ENCODE measurements at regions not wholly inside any gene's neighbourhood (a gene's known extent, or its start where the extent isn't known, plus 50 kb on each side); places are given as distances from the start of the nearest gene placed in this dataset.

DNA sequence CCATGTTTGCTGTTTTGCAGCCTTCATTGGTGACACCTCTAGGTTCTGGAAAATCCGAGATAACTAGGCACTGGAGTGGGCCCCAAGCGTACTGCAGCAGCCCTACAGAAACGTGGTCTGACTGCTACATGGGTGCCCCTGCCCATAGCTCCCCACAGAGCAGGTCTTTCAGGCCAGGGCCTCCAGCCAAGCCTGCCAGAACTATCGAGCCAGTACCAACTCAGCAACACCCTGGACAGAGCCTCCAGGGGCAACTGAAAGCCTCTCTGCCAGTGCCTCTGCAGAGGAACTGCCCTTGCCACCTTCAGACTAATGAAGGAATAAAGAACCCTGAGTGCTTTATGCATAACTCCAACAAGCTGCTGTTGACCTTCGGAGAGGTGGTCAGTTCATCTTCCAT is 111.1 kb upstream of the PPP3CA start:
- Histone ChIP-seq H3K27ac (ENCODE audit: low read depth, low read length) (no peak overlapping the region), H3K9me3 (ENCODE audit: control insufficient read depth, insufficient read depth, low read length) (no peaks in the 10 kb centered on the region), H3K27me3 (ENCODE audit: control insufficient read depth, insufficient read depth, low read length) (peaks cover 5% of the 10 kb centered on the region), H3K4me3 (ENCODE audit: low read depth, low read length) (no peak overlapping the region)
- ChIA-PET POLR2A (no interaction called here), CTCF (no interaction called here)
- no peak for DNase-seq (ENCODE audit: low read depth, low spot score)
- TF ChIP-seq, protein P1, sequence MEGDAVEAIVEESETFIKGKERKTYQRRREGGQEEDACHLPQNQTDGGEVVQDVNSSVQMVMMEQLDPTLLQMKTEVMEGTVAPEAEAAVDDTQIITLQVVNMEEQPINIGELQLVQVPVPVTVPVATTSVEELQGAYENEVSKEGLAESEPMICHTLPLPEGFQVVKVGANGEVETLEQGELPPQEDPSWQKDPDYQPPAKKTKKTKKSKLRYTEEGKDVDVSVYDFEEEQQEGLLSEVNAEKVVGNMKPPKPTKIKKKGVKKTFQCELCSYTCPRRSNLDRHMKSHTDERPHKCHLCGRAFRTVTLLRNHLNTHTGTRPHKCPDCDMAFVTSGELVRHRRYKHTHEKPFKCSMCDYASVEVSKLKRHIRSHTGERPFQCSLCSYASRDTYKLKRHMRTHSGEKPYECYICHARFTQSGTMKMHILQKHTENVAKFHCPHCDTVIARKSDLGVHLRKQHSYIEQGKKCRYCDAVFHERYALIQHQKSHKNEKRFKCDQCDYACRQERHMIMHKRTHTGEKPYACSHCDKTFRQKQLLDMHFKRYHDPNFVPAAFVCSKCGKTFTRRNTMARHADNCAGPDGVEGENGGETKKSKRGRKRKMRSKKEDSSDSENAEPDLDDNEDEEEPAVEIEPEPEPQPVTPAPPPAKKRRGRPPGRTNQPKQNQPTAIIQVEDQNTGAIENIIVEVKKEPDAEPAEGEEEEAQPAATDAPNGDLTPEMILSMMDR (IDR thresholded peaks at IDR 0.05; ENCODE audit: low read depth, low read length), result no peak

DNA sequence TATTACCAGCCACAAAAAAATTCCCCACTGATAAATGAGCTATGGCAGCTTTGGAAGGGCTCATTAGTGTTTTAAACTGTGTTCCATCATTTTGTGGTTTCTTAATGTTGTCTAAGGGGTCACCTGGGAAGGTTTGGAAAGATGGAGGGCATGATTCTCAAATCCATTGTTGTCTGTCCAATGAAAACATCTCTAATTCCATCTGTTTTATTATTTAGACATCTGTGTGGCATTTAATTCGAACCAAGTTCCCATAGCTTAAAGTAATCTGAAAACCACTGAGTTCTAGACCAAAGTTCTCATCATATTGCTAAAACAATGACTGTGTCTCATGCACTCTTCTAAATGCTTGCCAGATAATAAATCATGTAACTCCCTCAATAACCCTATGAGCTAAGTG is 103.8 kb upstream of the PPP3CA start:
- Histone ChIP-seq H3K4me3 (ENCODE audit: low read depth, low read length) (no peak overlapping the region), H3K9me3 (ENCODE audit: control insufficient read depth, insufficient read depth, low read length) (no peaks in the 10 kb centered on the region), H3K27me3 (ENCODE audit: control insufficient read depth, insufficient read depth, low read length) (no peaks in the 10 kb centered on the region), H3K27ac (ENCODE audit: low read depth, low read length) (no peak overlapping the region)
- CTCF ChIA-PET, result no interaction called here
- POLR2A ChIA-PET, result no interaction called here
- DNase-seq (ENCODE audit: low read depth, low spot score), result no peak
- TF ChIP-seq, protein P1 (IDR thresholded peaks at IDR 0.05; ENCODE audit: low read depth, low read length), result no peak

DNA sequence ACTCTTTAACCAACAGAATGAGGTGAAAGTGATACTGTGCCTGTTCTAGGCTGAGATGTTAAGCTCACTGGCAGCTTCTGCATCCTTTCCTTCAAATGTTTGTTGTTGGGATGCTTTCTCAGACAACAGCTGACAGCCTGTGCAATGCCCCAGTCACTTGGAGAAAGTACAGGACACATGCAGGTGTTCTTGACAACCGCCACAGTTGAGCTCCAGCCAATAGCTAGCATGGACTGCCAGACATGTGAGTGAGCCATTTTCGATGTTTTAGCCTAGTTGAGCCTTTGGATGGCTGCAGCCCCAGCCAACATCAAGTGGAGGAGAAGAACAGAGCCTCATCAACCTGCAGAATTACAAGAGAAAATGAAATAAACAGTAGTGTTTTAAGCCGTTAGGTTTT is 94.1 kb upstream of the PPP3CA start:
- DNase-seq (ENCODE audit: low read depth, low spot score), result no peak
- POLR2A ChIA-PET, result no interaction called here

DNA sequence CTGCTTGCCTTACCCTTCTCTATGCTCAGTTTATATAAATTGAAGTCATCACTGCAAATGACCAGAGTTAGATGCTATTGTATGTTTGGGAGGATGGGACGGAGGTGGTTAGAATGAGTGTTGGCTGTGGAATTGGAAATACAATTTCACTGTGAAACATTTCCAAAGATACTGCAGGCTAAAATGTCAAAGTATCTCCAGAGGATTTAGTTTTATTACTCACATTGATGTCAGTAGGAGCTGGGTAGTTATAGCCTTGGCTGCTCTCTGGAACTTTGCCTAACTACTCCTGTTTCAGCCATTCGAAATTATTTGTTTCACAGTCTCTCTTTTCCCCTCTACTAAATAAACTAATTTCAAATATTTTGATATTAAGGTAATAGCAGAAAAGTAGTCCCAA is 92.6 kb upstream of the PPP3CA start:
- no peak overlapping the region for H3K27ac ChIP-seq (ENCODE audit: low read depth, low read length)
- no peaks in the 10 kb centered on the region for H3K27me3 ChIP-seq (ENCODE audit: control insufficient read depth, insufficient read depth, low read length)
- no peak overlapping the region for H3K4me3 ChIP-seq (ENCODE audit: low read depth, low read length)
- TF ChIP-seq, protein P1 (IDR thresholded peaks at IDR 0.05; ENCODE audit: low read depth, low read length), result no peak
- DNase-seq (ENCODE audit: low read depth, low spot score), result no peak
- CTCF ChIA-PET, result no interaction called here
- H3K9me3 ChIP-seq (ENCODE audit: control insufficient read depth, insufficient read depth, low read length), result no peaks in the 10 kb centered on the region
- POLR2A ChIA-PET, result no interaction called here

More for the DNA sequence above, 94.1 kb upstream of the PPP3CA start:
- H3K27ac ChIP-seq (ENCODE audit: low read depth, low read length), result no peak overlapping the region
- CTCF ChIA-PET, result no interaction called here
- H3K9me3 ChIP-seq (ENCODE audit: control insufficient read depth, insufficient read depth, low read length), result no peaks in the 10 kb centered on the region
- TF ChIP-seq, protein P1 (IDR thresholded peaks at IDR 0.05; ENCODE audit: low read depth, low read length), result no peak
- no peaks in the 10 kb centered on the region for H3K27me3 ChIP-seq (ENCODE audit: control insufficient read depth, insufficient read depth, low read length)
- H3K4me3 ChIP-seq (ENCODE audit: low read depth, low read length), result no peak overlapping the region

DNA sequence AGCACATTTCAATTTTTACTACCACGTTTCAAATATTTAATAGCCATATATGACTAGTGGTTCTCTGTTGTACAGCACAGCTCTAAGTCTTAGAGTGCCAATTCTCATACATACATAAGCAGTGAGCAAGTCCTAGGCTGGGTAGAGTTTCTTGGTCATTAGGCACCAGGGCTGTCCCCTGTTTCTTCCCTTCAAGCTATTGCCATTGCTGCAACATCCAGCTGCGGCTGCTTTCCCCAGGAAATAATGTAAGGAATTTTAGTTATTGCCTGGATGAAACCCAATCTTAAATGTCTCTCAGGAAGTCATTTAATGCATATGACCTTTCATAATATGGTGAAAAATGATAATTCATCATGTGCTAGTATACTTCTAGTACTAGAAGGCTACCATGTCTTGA is 74.1 kb upstream of the PPP3CA start:
- ChIA-PET POLR2A (no interaction called here), CTCF (no interaction called here)
- DNase-seq (ENCODE audit: low read depth, low spot score), result no peak
- H3K27ac ChIP-seq (ENCODE audit: low read depth, low read length), result no peak overlapping the region
- peaks cover 5% of the 10 kb centered on the region for H3K9me3 ChIP-seq (ENCODE audit: control insufficient read depth, insufficient read depth, low read length)
- H3K4me3 ChIP-seq (ENCODE audit: low read depth, low read length), result no peak overlapping the region
- H3K27me3 ChIP-seq (ENCODE audit: control insufficient read depth, insufficient read depth, low read length), result no peaks in the 10 kb centered on the region
- TF ChIP-seq, protein P1 (IDR thresholded peaks at IDR 0.05; ENCODE audit: low read depth, low read length), result no peak
